Non-pigmented ciliary epithelial cell (primary cell): ENCODE measurements at regions not wholly inside any gene's neighbourhood (a gene's known extent, or its start where the extent isn't known, plus 50 kb on each side); places are given as distances from the start of the nearest gene placed in this dataset.

Source experiments
- DNase-seq: peaks from one replicate; pipeline ENCODE4 v3.0.0-alpha.2; 2010; ENCODE audit warnings: low read depth

GRCh38 chr17:72390675-72391508 is 270.1 kb downstream of the SOX9 start:
- DNase-seq = no peak

GRCh38 chr17:72392056-72393010 is 271.5 kb downstream of the SOX9 start:
- peak; percentile 63 for DNase-seq

GRCh38 chr17:72393553-72393952 is 272.7 kb downstream of the SOX9 start:
- no peak for DNase-seq

GRCh38 chr17:72394531-72394930 is 273.7 kb downstream of the SOX9 start:
- no peak for DNase-seq

- no peak for DNase-seq
Observed at GRCh38 chr17:72396121-72396520, 275.3 kb downstream of the SOX9 start.

DNA sequence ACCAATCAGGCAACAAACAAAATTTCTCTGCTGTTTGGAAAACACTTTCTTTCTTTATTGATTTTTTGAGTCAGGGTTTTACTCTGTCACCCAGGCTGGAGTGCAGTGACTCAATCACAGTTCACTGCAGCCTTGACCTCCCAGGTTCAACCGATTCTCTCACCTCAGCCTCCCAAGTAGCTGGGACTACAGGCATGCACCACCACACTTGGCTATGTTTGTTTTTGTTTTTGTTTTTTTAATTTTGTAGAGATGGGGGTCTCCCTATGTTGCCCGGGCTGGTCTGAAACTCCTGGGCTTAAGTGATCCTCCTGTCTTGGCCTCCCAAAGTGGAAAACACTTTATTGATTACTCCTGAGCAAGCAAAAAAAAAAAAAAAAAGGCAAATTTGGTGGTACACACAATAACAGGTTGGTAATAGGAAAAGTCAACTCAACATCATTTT is 276.4 kb downstream of the SOX9 start:
- DNase-seq = no peak

GRCh38 chr17:72397687-72398086 is 276.9 kb downstream of the SOX9 start:
- DNase-seq = no peak

- no peak for DNase-seq
Observed at GRCh38 chr17:72399023-72399607, 278.3 kb downstream of the SOX9 start.

DNA sequence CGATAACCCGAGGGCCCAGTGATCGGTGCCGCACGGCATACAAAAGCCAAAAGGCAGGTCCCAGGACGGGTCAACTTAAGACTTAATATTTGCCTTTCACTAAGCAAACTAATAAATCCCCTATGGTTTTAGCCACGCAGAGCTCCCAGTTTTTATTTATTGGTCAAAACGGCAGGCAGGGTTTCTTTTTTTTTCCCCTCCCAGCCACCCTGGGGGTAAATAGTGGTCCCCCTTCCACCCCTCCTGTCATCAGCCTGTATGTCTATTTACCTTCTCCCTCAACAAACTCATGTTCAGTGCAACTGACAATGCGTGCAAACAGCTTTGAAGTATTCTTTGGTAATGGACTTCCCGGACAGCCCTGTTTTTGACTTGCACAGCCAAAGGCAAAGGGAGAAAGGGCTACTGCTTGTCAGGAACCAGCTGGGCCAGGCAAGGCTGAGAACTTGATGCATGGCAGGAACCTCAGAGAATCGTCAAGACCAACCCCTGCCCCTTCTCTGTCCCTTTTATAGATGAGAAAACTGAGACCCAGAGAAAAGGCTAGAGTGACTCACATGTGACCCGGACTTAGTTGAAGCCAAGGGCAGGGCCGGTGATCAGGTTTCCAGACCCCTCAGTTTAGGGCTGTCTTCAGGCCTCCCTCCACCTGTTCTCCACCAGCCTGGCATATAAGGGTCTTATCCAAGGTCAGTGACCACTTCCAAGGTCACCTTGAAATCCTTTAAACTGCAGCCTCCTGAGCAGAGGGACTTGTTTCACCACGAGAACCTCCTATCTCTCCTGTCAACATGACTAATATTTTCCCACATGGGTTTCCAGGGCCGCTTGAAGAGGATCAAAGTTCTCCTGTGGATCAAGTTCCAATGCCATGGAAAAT is 279.0 kb downstream of the SOX9 start:
- no peak for DNase-seq

DNA sequence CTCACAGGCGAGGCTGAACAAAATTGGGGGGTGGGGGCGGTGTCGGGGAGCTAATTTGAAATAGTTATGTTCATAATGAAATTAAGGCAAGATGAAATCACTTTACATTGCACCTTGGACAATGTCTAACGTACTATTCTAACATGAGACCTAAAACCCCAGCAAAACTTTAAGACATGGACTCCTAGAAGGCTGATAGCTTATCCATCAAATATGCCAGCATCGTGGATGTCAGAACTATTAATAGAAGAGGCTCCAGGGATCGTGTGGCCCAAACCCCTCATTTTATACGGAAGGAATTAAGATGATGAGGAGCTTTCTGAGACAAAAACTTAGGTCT is 279.6 kb downstream of the SOX9 start:
- DNase-seq = no peak

- no peak for DNase-seq
Observed at GRCh38 chr17:72400863-72401262, 280.0 kb downstream of the SOX9 start.

- DNase-seq = no peak
Observed at GRCh38 chr17:72401883-72402726, 281.3 kb downstream of the SOX9 start.

- no peak for DNase-seq
Observed at GRCh38 chr17:72402727-72403210, 281.9 kb downstream of the SOX9 start.

GRCh38 chr17:72403713-72404209 is 282.9 kb downstream of the SOX9 start:
- no peak for DNase-seq

GRCh38 chr17:72404872-72405271 is 284.1 kb downstream of the SOX9 start:
- peak; percentile 71 for DNase-seq

DNA sequence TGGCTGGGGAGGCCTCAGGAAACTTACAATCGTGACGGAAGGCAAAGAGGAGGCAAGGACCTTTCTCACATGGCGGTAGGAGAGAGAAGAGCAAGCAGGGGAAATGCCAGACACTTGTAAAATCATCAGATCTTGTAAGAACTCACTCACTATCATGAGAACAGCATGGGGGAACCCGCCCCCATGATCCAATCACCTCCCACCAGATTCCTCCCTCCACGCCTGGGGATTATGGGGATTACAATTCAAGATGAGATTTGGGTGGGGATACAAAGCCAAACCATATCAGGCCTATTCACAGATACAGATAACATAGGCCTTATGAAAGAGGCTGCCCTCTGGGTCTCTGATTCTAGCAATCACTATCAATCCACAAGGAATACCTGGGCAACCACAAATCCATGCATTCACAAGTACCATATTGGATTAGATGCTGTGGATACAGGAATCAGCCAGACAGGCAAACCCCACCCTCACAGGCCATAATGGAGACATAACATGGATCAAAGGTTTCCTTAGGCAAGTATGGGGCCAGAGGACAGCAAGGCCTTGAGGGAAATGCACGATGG is 284.9 kb downstream of the SOX9 start:
- DNase-seq = no peak

- DNase-seq = no peak
Observed at GRCh38 chr17:72406498-72406897, 285.7 kb downstream of the SOX9 start.

GRCh38 chr17:72407336-72407909 is 286.6 kb downstream of the SOX9 start:
- DNase-seq = peak; percentile 86

DNA sequence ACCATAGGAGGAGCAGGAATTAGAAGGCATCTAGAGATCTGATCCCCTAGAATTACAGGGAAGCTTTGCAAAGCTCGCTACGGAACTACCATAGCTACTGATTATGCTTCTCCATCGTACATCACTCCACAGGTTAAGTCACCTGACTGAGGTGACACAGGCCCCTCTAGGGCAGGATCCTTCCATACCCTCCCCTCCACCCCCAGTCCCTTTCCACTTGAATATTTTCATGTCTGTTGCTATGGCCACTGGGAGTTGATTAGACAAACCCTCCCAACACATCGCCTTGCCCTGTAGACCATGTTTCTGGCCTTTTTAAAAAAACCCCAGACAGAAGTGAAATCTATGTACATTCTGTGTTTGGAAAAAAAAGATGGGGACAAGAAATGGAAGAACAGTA is 287.1 kb downstream of the SOX9 start:
- DNase-seq = no peak

DNA sequence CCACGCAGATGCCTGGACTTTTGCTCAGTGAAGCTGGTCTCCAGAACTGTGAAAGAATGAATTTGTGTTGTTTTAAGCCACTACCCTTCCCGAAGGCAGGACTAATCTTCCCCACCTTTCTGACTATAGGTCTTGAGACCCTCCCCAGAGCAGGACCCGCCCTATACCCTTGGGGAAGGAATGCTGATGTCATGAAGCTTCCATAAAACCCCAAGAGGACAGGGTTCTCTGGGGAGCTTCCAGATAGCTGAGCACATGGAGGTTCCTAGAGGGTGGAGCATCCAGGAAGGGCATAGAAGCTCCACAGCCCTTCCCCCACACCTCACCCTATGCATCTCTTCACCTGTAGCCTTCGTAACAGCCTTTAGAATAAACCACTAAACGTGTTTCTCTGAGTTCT is 287.8 kb downstream of the SOX9 start:
- DNase-seq = no peak
